ENCODE measurements at regions not wholly inside any gene's neighbourhood (a gene's known extent, or its start where the extent isn't known, plus 50 kb on each side); places are given as distances from the start of the nearest gene placed in this dataset.

- no peak for DNase-seq
Measured at GRCh38 chr13:40494513-40494912, 171.9 kb downstream of the FOXO1 start.

DNA sequence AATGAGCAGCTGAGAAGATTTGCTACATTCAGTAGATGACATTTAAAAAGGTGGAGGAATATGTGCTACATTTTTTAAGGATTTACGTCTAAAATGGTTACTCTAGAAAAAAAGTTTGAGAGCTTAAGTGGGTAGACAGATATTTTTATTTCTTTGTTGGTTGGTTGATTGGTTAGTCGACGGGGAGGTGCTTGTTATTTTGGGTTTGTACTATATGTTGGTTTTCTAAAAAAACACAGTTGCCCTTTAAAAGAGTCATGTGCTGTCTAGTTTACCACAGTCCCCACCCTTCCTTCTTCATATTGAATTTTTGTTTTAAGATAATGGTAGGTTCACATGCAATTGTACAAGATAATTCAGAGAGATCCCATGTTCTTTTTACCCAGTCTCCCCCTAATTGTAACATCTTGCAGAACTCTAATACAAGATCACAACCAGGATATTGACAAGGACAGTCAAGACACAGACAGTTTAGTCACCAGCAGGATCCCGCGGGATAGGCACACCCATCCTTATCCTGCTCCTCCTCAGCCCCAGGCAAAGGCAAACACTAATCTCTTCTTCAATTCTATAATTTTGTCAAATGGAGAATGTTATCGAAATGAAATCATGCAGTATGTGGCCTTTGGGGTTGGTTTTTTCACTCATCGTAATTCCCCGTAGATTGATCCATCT is 171.4 kb downstream of the FOXO1 start:
- DNase-seq = no peak

DNA sequence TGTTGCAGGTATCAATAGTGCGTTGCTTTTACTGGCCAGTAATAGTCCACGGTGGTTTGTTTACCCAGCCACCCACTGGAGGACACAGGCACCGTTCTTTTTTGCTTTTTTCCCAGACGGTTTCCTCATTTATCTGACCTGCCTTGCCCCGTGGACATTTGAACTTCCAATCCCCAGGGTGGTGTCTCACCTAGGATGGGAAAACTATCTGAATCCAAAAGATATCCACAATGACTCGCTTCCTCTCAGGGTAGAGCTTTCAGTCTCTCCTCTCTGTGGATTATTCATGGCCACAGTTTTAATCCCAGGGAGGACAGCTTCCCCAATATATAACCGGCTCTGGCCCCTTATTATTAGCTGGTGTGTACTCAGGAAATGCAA is 170.8 kb downstream of the FOXO1 start:
- DNase-seq = no peak

- no peak for DNase-seq
Measured at GRCh38 chr13:40496035-40496810, 170.2 kb downstream of the FOXO1 start.

DNA sequence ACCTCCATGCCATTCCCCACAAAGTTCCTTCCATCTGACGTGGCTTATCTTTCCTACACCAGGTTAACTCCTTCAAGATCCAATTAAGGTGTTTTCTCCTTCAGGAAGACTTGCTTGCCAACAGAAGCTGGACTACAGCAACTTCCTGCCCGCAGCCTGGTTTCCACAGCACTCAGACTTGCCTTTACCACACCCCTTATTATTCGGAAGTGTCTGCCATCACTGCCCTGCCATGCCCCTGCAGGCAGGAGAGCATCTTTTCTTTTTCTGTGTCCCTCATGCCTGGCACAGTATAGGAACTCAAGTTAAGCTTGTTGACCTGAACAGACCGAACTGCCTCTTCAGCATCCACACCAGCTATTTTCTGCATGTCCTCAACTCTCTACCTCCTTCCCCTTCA is 168.0 kb downstream of the FOXO1 start:
- DNase-seq = no peak

- DNase-seq = no peak
Measured at GRCh38 chr13:40502236-40502635, 164.2 kb downstream of the FOXO1 start.

DNA sequence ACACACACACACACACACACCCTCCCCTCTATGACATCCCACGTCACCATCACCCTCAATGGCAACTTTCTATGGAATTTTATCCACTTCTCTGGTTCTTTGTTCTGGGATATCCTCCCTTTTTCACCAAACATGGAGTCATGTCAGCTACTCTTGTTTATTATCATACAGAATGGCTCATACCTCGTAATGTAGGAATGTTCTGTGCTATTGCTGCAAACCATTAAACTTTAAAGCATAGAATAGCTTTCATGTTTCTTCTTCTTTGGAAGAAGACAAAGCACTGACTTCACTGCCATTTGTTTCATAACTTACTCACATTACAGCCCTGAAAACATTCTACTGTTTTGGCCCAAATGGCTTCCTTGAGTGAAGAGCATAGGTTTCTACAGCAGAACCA is 163.4 kb downstream of the FOXO1 start:
- no peak for DNase-seq

DNA sequence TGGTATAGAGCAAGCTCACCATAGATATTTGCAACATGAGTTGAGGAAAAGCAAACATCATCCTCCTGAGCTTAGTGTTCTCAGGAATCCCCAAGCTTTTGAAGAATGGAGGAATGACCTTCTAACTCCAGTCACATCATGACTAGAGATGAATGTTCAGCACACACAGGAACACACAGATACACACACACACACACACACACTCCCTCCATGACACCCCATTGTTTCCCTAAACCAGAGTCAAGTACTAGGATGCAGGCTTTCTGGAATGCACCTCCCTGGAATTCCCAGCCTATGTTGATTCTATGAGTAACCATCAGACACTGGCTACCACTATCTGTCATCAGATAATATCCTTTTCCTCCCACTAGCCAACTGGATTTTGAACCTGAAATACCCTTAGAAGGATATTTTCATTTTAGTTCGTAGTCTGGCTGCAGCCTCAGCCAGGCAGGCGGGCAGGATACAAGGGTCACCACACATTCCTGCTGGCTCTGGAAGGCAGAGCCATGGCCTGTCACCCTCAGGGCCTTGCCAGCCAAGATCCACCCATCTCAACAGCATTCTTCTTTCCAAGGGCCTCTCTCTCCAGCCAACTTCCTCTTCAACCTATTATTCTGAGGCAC is 162.4 kb downstream of the FOXO1 start:
- no peak for DNase-seq

GRCh38 chr13:40504641-40505040 is 161.8 kb downstream of the FOXO1 start:
- DNase-seq = no peak

DNA sequence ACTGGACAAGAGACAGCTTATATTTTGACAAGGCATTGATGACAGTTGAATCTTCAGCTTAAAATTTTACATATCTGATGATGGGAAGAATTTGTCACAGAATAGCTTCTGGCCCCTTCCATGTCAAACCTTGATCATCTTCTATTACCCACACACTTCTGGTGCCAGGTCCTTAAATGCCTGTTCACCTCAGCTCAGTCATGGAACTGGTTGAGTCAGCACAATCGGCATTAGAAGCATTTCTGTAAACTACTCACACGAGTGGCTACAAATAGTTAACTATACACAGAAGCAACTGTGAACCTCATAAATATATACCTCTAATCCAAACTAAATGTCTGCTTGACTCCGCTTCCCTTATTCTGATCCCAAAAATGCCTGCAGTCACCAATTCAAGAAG is 161.2 kb downstream of the FOXO1 start:
- DNase-seq = no peak

Measured in NCI-H1436 treated with DMSO at 0.1 percent for 48 hours (cell line).